SJCRH30 (cell line): ENCODE measurements at regions not wholly inside any gene's neighbourhood (a gene's known extent, or its start where the extent isn't known, plus 50 kb on each side); places are given as distances from the start of the nearest gene placed in this dataset.
A peak's percentile ranks its signal among the peaks of the same experiment; 100 is the strongest.

Source experiments
- DNase-seq, 2 experiments: peaks; one replicate each; pipeline ENCODE4 v3.0.0-alpha.2; 2015 to 2020
- H3K27ac ChIP-seq: fragments of 250-450 bp; sonication (Bioruptor Pico); 2 replicates; pipeline ENCODE4 v1.5.1; 2020; ENCODE audit warnings: mild to moderate bottlenecking, moderate library complexity
- H3K27me3 ChIP-seq: fragments of 250-450 bp; sonication (Bioruptor Pico); 2 replicates; pipeline ENCODE4 v1.5.1; 2020; ENCODE audit warnings: mild to moderate bottlenecking, moderate library complexity
- H3K36me3 ChIP-seq: fragments of 250-450 bp; sonication (Bioruptor Pico); 2 replicates; pipeline ENCODE4 v1.5.1; 2020; ENCODE audit warnings: mild to moderate bottlenecking, moderate library complexity
- H3K4me1 ChIP-seq: fragments of 250-450 bp; sonication (Bioruptor Pico); 2 replicates; pipeline ENCODE4 v1.5.1; 2020; ENCODE audit warnings: mild to moderate bottlenecking, moderate library complexity
- H3K4me3 ChIP-seq: fragments of 250-450 bp; sonication (Bioruptor Pico); 2 replicates; pipeline ENCODE4 v1.5.1; 2020; ENCODE audit warnings: mild to moderate bottlenecking, moderate library complexity
- H3K9me3 ChIP-seq: fragments of 250-450 bp; sonication (Bioruptor Pico); replicated peaks from 2 replicates; pipeline ENCODE4 v1.5.1; 2020; ENCODE audit warnings: mild to moderate bottlenecking, moderate library complexity

GRCh38 chr16:55116165-55116920 is 185.7 kb downstream of the IRX5 start:
- peaks cover 9% of the 10 kb centered on the region; the same call in 1 of the 2 replicates for H3K27me3 ChIP-seq
- H3K4me3 ChIP-seq, result no peak overlapping the region
- no peaks in the 10 kb centered on the region for H3K36me3 ChIP-seq
- no peaks in the 10 kb centered on the region for H3K9me3 ChIP-seq
- H3K4me1 ChIP-seq, result no peaks in the 10 kb centered on the region
- no peak overlapping the region for H3K27ac ChIP-seq
- no peak for DNase-seq

DNA sequence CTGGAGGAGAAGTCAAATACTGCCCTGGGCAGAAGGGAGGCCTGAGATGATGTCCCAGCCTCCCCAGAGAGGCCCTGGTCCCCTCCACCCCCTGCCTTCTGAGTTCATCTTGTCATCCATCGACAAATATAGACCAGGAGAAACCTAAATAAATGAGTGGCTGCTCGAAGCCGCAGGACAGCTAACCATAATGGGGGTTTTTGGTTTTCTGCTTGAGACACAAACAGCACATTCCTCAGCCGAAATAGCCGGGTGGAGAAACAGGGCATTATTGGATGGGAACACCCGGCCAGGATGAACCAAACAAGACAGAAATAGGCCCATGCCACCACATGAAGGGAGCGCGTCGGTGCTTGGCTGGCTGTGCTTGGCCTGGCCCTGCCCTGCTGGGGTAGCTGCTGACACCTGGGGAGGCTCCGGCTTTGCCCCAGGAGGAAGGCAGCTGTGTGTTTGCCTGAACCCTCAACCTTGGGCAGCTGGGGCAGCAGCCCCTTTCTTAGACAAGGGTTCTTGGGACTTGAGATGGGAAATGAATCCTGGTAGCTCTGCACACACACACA is 188.1 kb downstream of the IRX5 start:
- Histone ChIP-seq H3K36me3 (no peaks in the 10 kb centered on the region), H3K9me3 (no peaks in the 10 kb centered on the region), H3K27me3 (peaks cover 2% of the 10 kb centered on the region; the same call in 1 of the 2 replicates), H3K4me1 (no peaks in the 10 kb centered on the region), H3K27ac (no peak overlapping the region), H3K4me3 (no peak overlapping the region)
- DNase-seq, result no peak

- peak; percentile 49 to 67 for DNase-seq
- no peaks in the 10 kb centered on the region for H3K36me3 ChIP-seq
- H3K4me3 ChIP-seq, result no peak overlapping the region
- H3K27me3 ChIP-seq, result no peaks in the 10 kb centered on the region; the same call in 1 of the 2 replicates
- no peak overlapping the region for H3K27ac ChIP-seq
- H3K9me3 ChIP-seq, result no peaks in the 10 kb centered on the region
- no peaks in the 10 kb centered on the region for H3K4me1 ChIP-seq
These were observed 189.7 kb downstream of the IRX5 start for GRCh38 chr16:55120408-55120807.

DNA sequence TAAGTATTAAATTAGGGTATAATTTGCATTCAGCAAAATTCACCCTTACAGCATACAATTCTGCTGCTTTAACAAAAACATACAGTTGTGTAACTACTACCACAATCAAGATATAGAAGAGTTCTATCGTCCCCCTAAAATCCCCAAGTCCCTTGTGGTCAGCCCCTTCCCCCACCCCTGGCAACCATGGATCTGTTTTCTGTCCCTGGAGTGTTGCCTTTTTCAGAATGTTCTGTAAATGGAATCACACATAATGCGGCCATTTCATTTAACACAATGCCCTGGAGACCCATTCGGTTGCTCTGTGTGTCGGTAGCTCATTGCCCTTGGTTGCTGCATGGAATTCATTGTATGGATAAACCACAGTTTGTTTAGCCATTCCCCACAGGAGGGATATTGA is 190.2 kb downstream of the IRX5 start:
- DNase-seq, result no peak
- H3K4me3 ChIP-seq, result no peak overlapping the region
- no peaks in the 10 kb centered on the region; the same call in 1 of the 2 replicates for H3K27me3 ChIP-seq
- H3K36me3 ChIP-seq, result no peaks in the 10 kb centered on the region
- H3K4me1 ChIP-seq, result no peaks in the 10 kb centered on the region
- no peaks in the 10 kb centered on the region for H3K9me3 ChIP-seq
- no peak overlapping the region for H3K27ac ChIP-seq

DNA sequence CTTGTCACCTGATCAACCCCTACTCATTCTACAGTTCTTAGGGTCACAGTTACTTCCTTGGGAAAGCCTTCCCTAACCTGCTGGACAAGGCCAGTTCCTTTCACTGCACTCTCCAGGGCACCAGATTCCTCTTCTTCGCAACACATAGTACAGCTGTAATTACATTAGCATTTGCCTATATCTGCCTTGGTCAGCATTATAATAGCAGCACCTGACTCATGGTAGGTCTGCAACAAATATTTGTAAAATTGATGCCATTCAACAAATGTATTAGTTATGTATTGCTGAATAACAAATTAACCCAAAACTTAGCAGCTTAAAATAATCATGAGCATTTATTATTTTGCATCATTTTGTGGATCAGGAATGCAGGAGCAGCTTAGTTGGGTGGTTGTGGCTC is 193.0 kb downstream of the IRX5 start:
- H3K4me3 ChIP-seq, result no peak overlapping the region
- H3K27ac ChIP-seq, result no peak overlapping the region
- no peaks in the 10 kb centered on the region for H3K4me1 ChIP-seq
- H3K9me3 ChIP-seq, result no peaks in the 10 kb centered on the region
- DNase-seq, result no peak
- H3K36me3 ChIP-seq, result no peaks in the 10 kb centered on the region
- H3K27me3 ChIP-seq, result no peaks in the 10 kb centered on the region

GRCh38 chr16:55125818-55126385 is 195.2 kb downstream of the IRX5 start:
- no peak for DNase-seq

DNA sequence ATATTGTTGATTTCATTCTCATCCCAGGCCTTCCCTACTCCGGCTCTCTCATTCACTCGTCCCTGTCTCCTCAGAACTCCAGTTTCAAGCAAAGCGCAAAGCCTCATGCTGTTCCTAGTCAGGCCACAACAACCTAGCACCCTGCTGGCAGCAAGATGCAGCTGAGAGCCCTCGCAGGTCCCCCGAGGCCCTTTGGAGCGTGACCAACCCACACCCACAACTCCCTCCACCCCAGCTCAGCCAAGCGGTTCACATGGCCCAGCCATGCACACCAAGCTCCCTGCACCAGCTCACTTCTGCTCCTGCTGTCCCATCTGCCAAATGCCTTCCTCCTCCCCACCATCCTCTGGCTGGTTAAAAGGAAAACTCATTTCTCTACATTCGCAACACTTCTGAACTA is 195.8 kb downstream of the IRX5 start:
- H3K27ac ChIP-seq, result no peak overlapping the region
- no peaks in the 10 kb centered on the region for H3K9me3 ChIP-seq
- no peak for DNase-seq
- H3K4me3 ChIP-seq, result no peak overlapping the region
- H3K4me1 ChIP-seq, result no peaks in the 10 kb centered on the region
- H3K27me3 ChIP-seq, result no peaks in the 10 kb centered on the region
- no peaks in the 10 kb centered on the region for H3K36me3 ChIP-seq

More at GRCh38 chr16:55125818-55126385, 195.2 kb downstream of the IRX5 start:
- no peaks in the 10 kb centered on the region for H3K36me3 ChIP-seq
- H3K9me3 ChIP-seq, result no peaks in the 10 kb centered on the region
- H3K27ac ChIP-seq, result no peak overlapping the region
- H3K27me3 ChIP-seq, result no peaks in the 10 kb centered on the region
- H3K4me1 ChIP-seq, result no peaks in the 10 kb centered on the region
- no peak overlapping the region for H3K4me3 ChIP-seq

DNA sequence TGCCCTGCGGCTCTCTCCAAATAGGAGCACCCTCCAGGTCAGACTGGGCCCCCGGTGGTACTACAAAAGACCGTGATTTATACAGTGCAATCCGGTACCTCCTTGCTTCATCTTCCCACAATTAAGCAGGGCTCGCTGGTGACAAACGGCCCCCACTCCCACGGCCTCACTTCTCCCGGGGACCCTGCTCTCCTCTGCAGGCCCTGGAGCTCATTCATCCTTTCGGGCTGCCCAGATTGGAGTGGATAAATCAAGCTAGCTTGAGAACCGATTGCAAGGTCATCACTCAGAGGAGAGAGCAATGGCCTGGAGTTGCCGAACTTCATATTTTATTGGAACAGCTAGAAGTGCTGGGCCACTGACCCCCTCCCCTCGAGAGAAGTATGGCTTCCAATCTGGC is 193.5 kb upstream of the IRX6 start:
- no peaks in the 10 kb centered on the region for H3K4me1 ChIP-seq
- no peaks in the 10 kb centered on the region for H3K9me3 ChIP-seq
- no peaks in the 10 kb centered on the region for H3K27me3 ChIP-seq
- no peaks in the 10 kb centered on the region for H3K36me3 ChIP-seq
- H3K27ac ChIP-seq, result no peak overlapping the region
- no peak overlapping the region for H3K4me3 ChIP-seq
- no peak for DNase-seq

- Histone ChIP-seq H3K4me3 (no peak overlapping the region), H3K36me3 (no peaks in the 10 kb centered on the region), H3K9me3 (no peaks in the 10 kb centered on the region), H3K27me3 (no peaks in the 10 kb centered on the region), H3K4me1 (no peaks in the 10 kb centered on the region), H3K27ac (no peak overlapping the region)
- no peak for DNase-seq
These were observed 193.1 kb upstream of the IRX6 start for GRCh38 chr16:55130911-55131310.

GRCh38 chr16:55133654-55134053 is 190.3 kb upstream of the IRX6 start:
- H3K27ac ChIP-seq, result no peak overlapping the region
- no peaks in the 10 kb centered on the region for H3K36me3 ChIP-seq
- DNase-seq, result no peak
- peaks cover 7% of the 10 kb centered on the region; the same call in 1 of the 2 replicates for H3K4me1 ChIP-seq
- H3K4me3 ChIP-seq, result no peak overlapping the region
- H3K27me3 ChIP-seq, result 0 out of 2 replicates have a peak, but pooled peaks cover 3% of the 10 kb centered on the region
- H3K9me3 ChIP-seq, result no peaks in the 10 kb centered on the region

- no peaks in the 10 kb centered on the region for H3K36me3 ChIP-seq
- DNase-seq, result no peak
- no peak overlapping the region for H3K4me3 ChIP-seq
- no peak overlapping the region for H3K27ac ChIP-seq
- 0 out of 2 replicates have a peak, but pooled peaks cover 3% of the 10 kb centered on the region for H3K27me3 ChIP-seq
- peaks cover 7% of the 10 kb centered on the region; the same call in 1 of the 2 replicates for H3K4me1 ChIP-seq
- no peaks in the 10 kb centered on the region for H3K9me3 ChIP-seq
These were observed 187.4 kb upstream of the IRX6 start for GRCh38 chr16:55136356-55137150.

DNA sequence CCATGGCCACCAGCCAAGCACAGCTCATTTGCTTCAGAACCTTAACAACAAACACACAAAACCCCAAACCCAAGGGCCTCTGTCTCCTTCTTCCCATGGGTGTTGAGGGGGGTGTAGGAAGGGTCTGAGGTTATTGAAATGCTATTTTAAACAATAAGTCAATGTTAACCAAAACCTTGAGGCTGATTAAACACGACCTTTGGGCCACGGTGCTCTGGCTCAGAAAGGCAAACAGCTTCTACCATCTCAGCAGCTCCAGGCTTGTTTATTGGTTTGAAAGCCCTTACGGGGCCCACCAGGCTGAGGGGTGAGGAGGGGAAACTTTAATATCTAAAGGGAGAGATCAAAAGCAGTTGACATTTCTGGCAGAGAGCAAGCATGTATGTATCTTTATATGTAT is 185.7 kb upstream of the IRX6 start:
- 0 out of 2 replicates have a peak, but pooled peaks cover 3% of the 10 kb centered on the region for H3K27me3 ChIP-seq
- H3K4me3 ChIP-seq, result no peak overlapping the region
- H3K36me3 ChIP-seq, result no peaks in the 10 kb centered on the region
- no peak for DNase-seq
- no peaks in the 10 kb centered on the region for H3K9me3 ChIP-seq
- no peak overlapping the region for H3K27ac ChIP-seq
- peaks cover 7% of the 10 kb centered on the region; the same call in 1 of the 2 replicates for H3K4me1 ChIP-seq

GRCh38 chr16:55142405-55142804 is 181.6 kb upstream of the IRX6 start:
- no peak for DNase-seq
- no peaks in the 10 kb centered on the region for H3K36me3 ChIP-seq
- H3K4me1 ChIP-seq, result peaks cover 25% of the 10 kb centered on the region
- 0 out of 2 replicates have a peak, but pooled peaks cover 3% of the 10 kb centered on the region for H3K27me3 ChIP-seq
- no peak overlapping the region for H3K27ac ChIP-seq
- H3K4me3 ChIP-seq, result no peak overlapping the region
- no peaks in the 10 kb centered on the region for H3K9me3 ChIP-seq

DNA sequence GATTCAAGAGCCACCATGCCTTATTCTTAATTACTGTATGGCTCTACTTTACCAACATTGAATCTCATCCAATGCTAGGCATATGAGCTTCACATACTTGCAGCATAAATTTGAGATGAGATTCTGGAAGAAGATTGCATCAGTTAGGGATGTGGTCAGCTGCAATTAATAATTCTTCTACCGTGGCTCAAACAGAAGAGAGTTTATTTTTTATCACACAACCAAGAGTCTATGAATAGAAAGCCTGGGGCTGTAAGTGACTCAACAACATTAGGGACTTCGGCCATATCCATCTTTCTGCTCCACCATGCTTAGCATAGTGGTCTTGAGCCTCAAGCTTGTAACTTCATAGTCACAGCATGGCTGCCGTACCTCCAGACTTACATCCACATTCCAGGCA is 179.4 kb upstream of the IRX6 start:
- H3K9me3 ChIP-seq, result no peaks in the 10 kb centered on the region; the same call in 1 of the 2 replicates
- DNase-seq, result no peak
- H3K36me3 ChIP-seq, result no peaks in the 10 kb centered on the region
- no peak overlapping the region for H3K4me3 ChIP-seq
- H3K27ac ChIP-seq, result no peak overlapping the region
- no peaks in the 10 kb centered on the region for H3K27me3 ChIP-seq
- H3K4me1 ChIP-seq, result peaks cover 20% of the 10 kb centered on the region
